Kasumi-1 (cell line): ENCODE measurements at regions not wholly inside any gene's neighbourhood (a gene's known extent, or its start where the extent isn't known, plus 50 kb on each side); places are given as distances from the start of the nearest gene placed in this dataset.

Source experiments
- DNase-seq, 2 experiments: peaks; one replicate each; lab custom pipeline; 2025; lab: John Stamatoyannopoulos, UW

GRCh38 chr9:99365233-99365980, 143.3 kb downstream of the SEC61B start:
- no peak for DNase-seq

GRCh38 chr9:99366183-99366582, 144.1 kb downstream of the SEC61B start:
- no peak for DNase-seq

DNA sequence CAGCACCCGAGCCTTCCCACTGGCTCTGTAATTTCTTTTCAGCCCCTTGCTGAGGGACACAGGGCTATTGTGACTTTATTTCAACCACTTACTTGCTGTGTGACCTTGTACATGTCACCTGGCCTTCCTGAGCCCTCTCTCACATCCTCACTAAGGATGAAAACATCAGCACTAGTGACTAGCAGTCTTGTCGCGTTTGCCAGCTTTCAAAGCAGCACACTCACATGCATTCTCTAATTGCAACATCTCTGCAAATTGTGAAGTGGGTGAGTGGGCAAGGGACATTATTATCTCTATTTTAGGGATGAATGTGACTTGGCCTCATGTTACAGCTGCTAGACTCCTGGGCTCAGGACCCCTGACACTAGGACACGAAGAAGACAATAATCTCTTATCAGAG, 144.5 kb downstream of the SEC61B start:
- no peak for DNase-seq

GRCh38 chr9:99368341-99369326, 146.6 kb downstream of the SEC61B start:
- peak; percentile 75 for DNase-seq

- no peak for DNase-seq
These were observed 147.2 kb downstream of the SEC61B start for GRCh38 chr9:99369327-99369722.

DNA sequence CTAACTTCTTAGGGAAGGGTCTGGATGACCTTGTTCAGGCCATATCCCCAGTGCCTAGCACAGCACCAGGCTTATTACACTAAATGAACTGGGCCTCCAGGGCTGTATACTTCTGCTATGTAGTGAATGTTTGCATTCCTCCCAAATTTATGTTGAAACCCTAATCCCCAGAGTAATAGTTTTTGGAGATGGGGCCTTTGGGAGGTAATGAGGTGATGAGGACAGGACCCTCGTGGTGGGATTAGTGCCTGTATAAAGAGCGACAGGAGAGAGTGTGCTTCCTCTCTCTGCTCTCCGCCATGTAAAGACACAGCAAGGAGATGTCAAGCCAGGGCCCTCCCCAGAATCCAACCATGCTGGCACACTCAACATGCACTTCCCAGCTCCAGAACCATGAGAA, 148.3 kb downstream of the SEC61B start:
- no peak for DNase-seq

DNA sequence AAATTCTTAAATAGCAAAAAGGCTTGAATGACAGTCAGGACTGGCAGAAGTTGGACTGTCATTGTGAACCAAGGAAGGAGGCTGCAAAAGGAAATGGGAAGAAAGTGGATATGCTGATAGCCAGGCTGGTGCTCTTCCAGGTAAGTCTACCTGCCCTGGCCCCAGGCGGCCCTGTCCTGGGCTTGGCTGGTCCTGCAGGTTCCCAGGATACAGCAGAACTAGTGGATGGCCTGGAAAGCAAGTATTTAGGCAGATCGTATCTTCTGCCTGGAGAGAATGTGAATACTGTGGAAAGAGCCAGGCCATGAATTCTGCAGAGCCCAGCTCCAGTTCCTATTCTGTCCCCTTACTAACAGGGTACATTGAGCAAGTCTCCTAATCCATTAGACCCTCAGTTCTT, 149.3 kb downstream of the SEC61B start:
- no peak for DNase-seq

DNA sequence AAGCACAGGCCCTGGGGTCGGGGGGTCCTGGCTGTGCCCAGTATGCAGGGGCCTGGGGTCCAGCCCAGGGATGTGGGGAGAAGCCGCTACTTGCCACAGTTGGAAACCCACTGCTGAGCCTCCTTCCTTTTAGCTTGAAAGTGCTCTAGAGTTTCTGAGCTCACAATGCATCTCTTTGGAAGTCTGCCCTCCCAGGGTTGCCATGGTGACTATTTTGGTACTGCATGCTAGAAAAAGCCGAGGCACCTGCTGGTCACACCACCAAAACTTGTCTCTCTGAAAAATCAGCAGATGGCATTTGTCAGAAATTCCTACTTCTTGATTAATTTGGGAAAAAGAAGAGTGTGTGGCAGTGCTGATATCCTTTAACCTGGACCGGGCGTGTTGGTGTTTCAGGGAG, 151.8 kb downstream of the SEC61B start:
- no peak for DNase-seq

DNA sequence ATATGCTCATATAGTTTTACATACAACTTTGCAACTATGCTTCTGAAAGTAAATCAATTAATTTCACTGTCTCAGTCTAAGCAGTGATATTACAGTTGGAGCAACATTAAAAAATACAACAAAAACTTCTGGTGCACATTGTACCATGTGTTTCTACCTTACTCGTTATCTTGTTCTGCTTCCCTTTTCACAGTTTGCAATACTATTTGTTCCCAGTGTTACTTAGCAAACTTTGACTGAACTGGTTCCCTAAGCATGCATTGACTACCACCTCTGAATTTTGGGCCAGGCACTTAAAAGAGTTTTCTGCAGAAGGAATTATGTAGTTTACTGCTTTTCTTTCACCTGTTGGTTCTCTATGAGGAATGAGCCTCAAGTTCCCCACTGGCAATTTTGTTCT, 152.7 kb downstream of the SEC61B start:
- DNase-seq, result no peak

- DNase-seq, result no peak
These were observed 153.4 kb downstream of the SEC61B start for GRCh38 chr9:99375481-99375880.

DNA sequence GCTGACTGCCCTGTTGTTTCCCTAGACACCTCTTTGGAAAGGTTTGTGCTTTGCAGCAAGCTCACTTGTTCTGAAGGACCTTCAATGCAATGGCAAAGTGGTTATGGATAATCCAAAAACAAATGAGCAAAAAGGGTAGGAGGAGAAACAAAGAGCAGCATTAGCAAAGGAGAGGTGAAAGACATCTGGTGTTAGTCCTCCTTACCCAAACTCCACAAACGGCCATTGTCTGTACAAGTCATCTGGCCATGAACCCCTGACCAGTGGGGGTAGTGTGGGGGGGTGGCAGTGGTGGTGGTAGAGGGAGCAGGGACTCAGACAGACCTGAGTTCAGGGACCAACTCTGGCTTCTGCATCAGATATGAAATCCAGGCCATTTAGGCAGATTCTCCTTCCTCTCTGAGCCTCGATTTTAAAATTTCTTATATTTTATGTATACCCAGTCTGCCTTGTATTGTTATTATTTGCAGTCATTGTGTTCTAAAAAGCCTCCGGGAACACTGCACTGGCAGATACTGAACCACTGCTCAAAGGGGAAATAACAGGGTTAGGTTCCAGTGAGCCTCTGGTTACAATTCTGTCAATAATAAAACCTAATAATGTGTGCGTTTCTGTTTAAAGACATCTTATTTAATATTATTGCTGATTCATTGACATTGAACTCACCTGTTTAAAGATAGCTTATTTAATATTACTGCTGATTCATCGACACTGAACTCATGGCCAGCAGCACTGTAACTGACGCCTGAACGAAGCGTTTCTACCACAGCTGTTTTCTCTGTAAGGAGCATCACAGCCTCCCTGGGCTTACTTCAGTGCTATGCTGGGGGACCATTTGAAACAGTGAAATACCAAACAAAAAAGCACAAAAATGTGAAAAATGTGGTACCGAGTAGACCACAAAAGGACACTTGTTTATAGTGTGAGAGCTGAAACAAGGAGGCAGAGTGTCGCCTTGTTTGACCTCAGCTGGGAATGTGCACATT, 156.0 kb downstream of the SEC61B start:
- no peak for DNase-seq

GRCh38 chr9:99383536-99383935, 161.5 kb downstream of the SEC61B start:
- DNase-seq, result no peak

- no peak for DNase-seq
These were observed 163.1 kb downstream of the SEC61B start for GRCh38 chr9:99385215-99385614.

- DNase-seq, result no peak
These were observed 163.8 kb downstream of the SEC61B start for GRCh38 chr9:99385814-99386279.

DNA sequence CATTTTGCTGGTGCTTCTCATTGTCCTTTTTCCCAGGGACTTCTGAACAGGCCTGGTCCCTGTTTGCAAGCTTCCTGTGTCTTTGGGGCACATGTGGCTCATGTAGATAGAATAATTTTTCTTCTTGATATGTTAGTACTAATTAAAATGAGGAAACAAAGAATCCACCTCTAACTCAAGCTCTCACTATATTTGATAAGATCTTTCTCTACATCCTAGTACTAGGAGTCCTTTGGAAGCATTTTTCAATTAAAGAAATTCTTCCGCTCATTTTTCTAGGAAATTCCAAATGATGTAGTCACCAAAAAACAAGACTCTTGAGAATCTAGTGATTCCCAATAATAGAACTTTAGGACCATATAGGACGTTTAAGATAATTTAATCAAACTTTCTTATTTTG, 165.3 kb downstream of the SEC61B start:
- no peak for DNase-seq

- no peak for DNase-seq
These were observed 167.3 kb downstream of the SEC61B start for GRCh38 chr9:99389087-99390033.

GRCh38 chr9:99391937-99392594, 170.0 kb downstream of the SEC61B start:
- no peak for DNase-seq

GRCh38 chr9:99392986-99393385, 170.9 kb downstream of the SEC61B start:
- no peak for DNase-seq

GRCh38 chr9:99393993-99394392, 171.9 kb downstream of the SEC61B start:
- no peak for DNase-seq

- DNase-seq, result no peak
These were observed 176.2 kb downstream of the SEC61B start for GRCh38 chr9:99398241-99398640.
